K562 (cell line): ENCODE measurements at regions not wholly inside any gene's neighbourhood (a gene's known extent, or its start where the extent isn't known, plus 50 kb on each side); places are given as distances from the start of the nearest gene placed in this dataset.

Experiments
- ATAC-seq: fragments of 200-7000 bp; cut with Tn5 transposase; 3 replicates; pipeline ENCODE4 v1.9.1; 2020; ENCODE audit warnings: moderate library complexity
- BruUV-seq: library from RNA; stranded (reverse); fragments of 400-500 nt; replicated peaks from 2 replicates; lab custom pipeline; 2021; lab: Mats Ljungman, UMichigan
- CTCF ChIA-PET: fragments of 300-600 bp; formaldehyde crosslinking; extraction: SDS; loops from one replicate; lab custom pipeline; 2021; ENCODE audit warnings: low intra/inter-chr PET ratio; lab: Yijun Ruan, JAX
- POLR2A ChIA-PET: fragments of 300-600, 350-650 bp; sonication (Branson Sonifier 250); formaldehyde crosslinking; extraction: SDS; loops from one replicate; lab custom pipeline; 2021; ENCODE audit warnings: antibody characterized with exemption, inconsistent platforms; lab: Yijun Ruan, JAX
- DNase-seq, 4 experiments: peaks; one replicate each; pipeline versions ENCODE4 v3.0.0 to v3.0.0-alpha.2; 2011 to 2018; ENCODE audit warnings: low spot score in 3 of 4, mixed read lengths in 3 of 4; ENCODE audit errors: extremely low read depth in 1 of 4
- FAIRE-seq: peaks from 2 replicates; lab custom pipeline; 2011; peaks lifted over from hg19 to GRCh38; lab: Jason Lieb, UNC
- H2AFZ ChIP-seq: 2 replicates; pipeline ENCODE4 v1.6.0; 2011; ENCODE audit warnings: low read depth, low read length, control low read depth, inconsistent platforms
- H3K27ac ChIP-seq: fragments of 200-600 bp; 3 replicates; pipeline ENCODE4 v1.8.0; 2011; ENCODE audit warnings: low read depth, mild to moderate bottlenecking, control low read depth, inconsistent platforms, low read length, moderate library complexity, mixed read lengths; ENCODE audit errors: extremely low read depth
- H3K27me3 ChIP-seq, 2 experiments: fragments of 300-600 bp in 1 of 2; 2 replicates in 1 of 2; 3 replicates in 1 of 2; pipeline versions ENCODE4 v1.6.0 to v1.8.0; 2011; ENCODE audit warnings: inconsistent platforms in 2 of 2, low read length in 2 of 2, mild to moderate bottlenecking in 1 of 2, mixed read lengths in 1 of 2, moderate library complexity in 1 of 2; ENCODE audit not compliant: control insufficient read depth in 2 of 2, insufficient read depth in 2 of 2
- H3K36me3 ChIP-seq: fragments of 300-600 bp; 3 replicates; pipeline ENCODE4 v1.8.0; 2011; ENCODE audit warnings: mild to moderate bottlenecking, low read length, inconsistent platforms; ENCODE audit not compliant: control insufficient read depth, insufficient read depth
- H3K4me1 ChIP-seq, 2 experiments: fragments of 200-600 bp in 1 of 2; replicated peaks in 1 of 2; 2 replicates in 1 of 2; 3 replicates in 1 of 2; pipeline versions ENCODE4 v1.5.1 to v1.8.0; 2011; ENCODE audit warnings: inconsistent platforms in 2 of 2, low read length in 2 of 2, mild to moderate bottlenecking in 1 of 2, mixed read lengths in 1 of 2, moderate library complexity in 1 of 2; ENCODE audit not compliant: control insufficient read depth in 2 of 2, insufficient read depth in 2 of 2
- H3K4me2 ChIP-seq: 2 replicates; pipeline ENCODE4 v1.6.1; 2011; ENCODE audit warnings: low read length, control low read depth, inconsistent platforms, mixed read lengths; ENCODE audit not compliant: insufficient read depth
- H3K4me3 ChIP-seq: fragments of 200-600 bp; sonication (generic), shearing (Covaris generic); 2 replicates; pipeline ENCODE4 v1.5.1; 2016; ENCODE audit warnings: control low read depth, inconsistent platforms
- H3K79me2 ChIP-seq: fragments of 200-600 bp; 3 replicates; pipeline ENCODE4 v1.8.0; 2011; ENCODE audit warnings: low read length, inconsistent platforms; ENCODE audit not compliant: control insufficient read depth, insufficient read depth
- H3K9ac ChIP-seq, 2 experiments: 2 replicates each; pipeline versions ENCODE4 v1.6.0 to v1.6.1; 2011; ENCODE audit warnings: low read depth in 2 of 2, low read length in 2 of 2, control low read depth in 1 of 2, inconsistent platforms in 1 of 2, mild to moderate bottlenecking in 1 of 2, mixed read lengths in 1 of 2; ENCODE audit not compliant: insufficient read depth in 1 of 2
- H3K9me1 ChIP-seq: one replicate; pipeline ENCODE4 v1.6.0; 2011; ENCODE audit warnings: inconsistent platforms, mild to moderate bottlenecking, low read length, moderate library complexity; ENCODE audit not compliant: control insufficient read depth, insufficient read depth
- H3K9me3 ChIP-seq: replicated peaks from 2 replicates; pipeline ENCODE4 v1.5.1; 2011; ENCODE audit warnings: low read depth, low read length, inconsistent platforms; ENCODE audit not compliant: control insufficient read depth, insufficient read depth
- H4K20me1 ChIP-seq: replicated peaks from 2 replicates; pipeline ENCODE4 v1.6.1; 2011; ENCODE audit warnings: low read length, inconsistent platforms, mixed read lengths; ENCODE audit not compliant: control insufficient read depth, insufficient read depth
- HDAC3 ChIP-seq: fragments of 450-650 bp; IDR thresholded peaks from 2 replicates; pipeline ENCODE4 v1.6.1; 2018; ENCODE audit warnings: borderline replicate concordance, mild to moderate bottlenecking, moderate library complexity; ENCODE audit not compliant: partially characterized antibody
- MCM5 ChIP-seq: fragments of 450-650 bp; IDR thresholded peaks from 2 replicates; pipeline ENCODE4 v1.6.1; 2016; ENCODE audit warnings: low read depth
- MTA3 ChIP-seq: fragments of 450-650 bp; formaldehyde crosslinking; IDR thresholded peaks from 2 replicates; pipeline ENCODE4 v1.6.1; 2017; ENCODE audit warnings: mild to moderate bottlenecking, borderline replicate concordance
- RB1 ChIP-seq: fragments of 450-650 bp; IDR thresholded peaks from 2 replicates; pipeline ENCODE4 v1.6.1; 2017; ENCODE audit warnings: low read depth, mild to moderate bottlenecking
- RFX5 ChIP-seq: IDR thresholded peaks from 2 replicates; pipeline ENCODE4 v1.6.1; 2011; ENCODE audit warnings: low read depth, mild to moderate bottlenecking, improper control_type of control experiment, low read length
- ZNF263 ChIP-seq: sonication (generic); formaldehyde crosslinking; IDR thresholded peaks from 2 replicates; pipeline ENCODE4 v1.8.0; 2022; ENCODE audit warnings: mild to moderate bottlenecking, missing genetic modification reagents, borderline replicate concordance
- ZNF444 ChIP-seq: fragments of 250-450 bp; sonication (Bioruptor Pico); IDR thresholded peaks from 2 replicates; pipeline ENCODE4 v1.4.0; 2020; ENCODE audit warnings: mild to moderate bottlenecking, moderate library complexity
- WGBS: fragments of 100-300 bp; shearing (Covaris generic); methylation state at CpG from one replicate; pipeline ENCODE4 v1.1.6; 2016; ENCODE audit warnings: low coverage, mixed read lengths; ENCODE audit not compliant: insufficient coverage; ENCODE audit errors: missing lambda C conversion rate; 5-methylcytosine and 5-hydroxymethylcytosine counted together
- in situ Hi-C: fragments of 300-500 bp; cut with MboI; formaldehyde crosslinking; loops from 4 replicates; pipeline ENCODE4 v1.15.0; 2018; ENCODE audit warnings: inconsistent platforms, mixed read lengths
- intact Hi-C: fragments of 100-400 bp; cut with micrococcal nuclease; formaldehyde crosslinking; loops from 2 replicates; pipeline ENCODE4 v1.14.2; 2022
- TF ChIP-seq, protein P1 (sequence below): fragments of 450-650 bp; formaldehyde crosslinking; IDR thresholded peaks from 2 replicates; pipeline ENCODE4 v1.4.0; 2022; ENCODE audit warnings: mild to moderate bottlenecking, moderate library complexity
- TF ChIP-seq, protein P2 (sequence below): fragments of 250-450 bp; sonication (Bioruptor Pico); IDR thresholded peaks from 2 replicates; pipeline ENCODE4 v1.9.0; 2021; ENCODE audit warnings: mild to moderate bottlenecking
- TF ChIP-seq, protein P3 (sequence below): fragments of 450-650 bp; formaldehyde crosslinking; IDR thresholded peaks from 2 replicates; pipeline ENCODE4 v1.4.0; 2020; ENCODE audit warnings: mild to moderate bottlenecking, moderate library complexity
- TF ChIP-seq, protein P4 (sequence below): fragments of 450-650 bp; IDR thresholded peaks from 2 replicates; pipeline ENCODE4 v1.7.0; 2016; ENCODE audit warnings: borderline replicate concordance
- TF ChIP-seq, protein P5 (sequence below): fragments of 250-450 bp; sonication (Bioruptor Pico); IDR thresholded peaks from 2 replicates; pipeline ENCODE4 v1.4.0; 2020

DNA sequence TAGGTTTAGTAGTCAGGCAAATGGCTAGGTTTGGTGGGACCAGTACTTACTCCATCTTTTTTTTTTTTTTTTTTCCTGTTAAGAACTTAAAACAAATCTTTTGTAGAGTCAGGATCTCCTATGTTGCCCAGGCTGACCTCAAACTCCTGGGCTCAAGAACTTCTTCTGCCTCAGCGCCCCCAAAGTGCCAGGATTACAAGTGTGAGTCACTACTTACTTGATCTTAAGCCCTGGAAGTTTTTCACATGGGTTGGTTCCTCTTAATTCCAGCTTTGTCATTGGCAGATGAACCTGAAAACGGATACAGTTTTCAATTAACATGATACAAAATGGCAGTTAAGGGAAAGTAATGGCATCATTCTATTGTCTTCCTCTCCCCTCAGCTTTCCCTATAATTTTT is 179.4 kb upstream of the JAG1 start (continued):
- TF ChIP-seq, protein P1, sequence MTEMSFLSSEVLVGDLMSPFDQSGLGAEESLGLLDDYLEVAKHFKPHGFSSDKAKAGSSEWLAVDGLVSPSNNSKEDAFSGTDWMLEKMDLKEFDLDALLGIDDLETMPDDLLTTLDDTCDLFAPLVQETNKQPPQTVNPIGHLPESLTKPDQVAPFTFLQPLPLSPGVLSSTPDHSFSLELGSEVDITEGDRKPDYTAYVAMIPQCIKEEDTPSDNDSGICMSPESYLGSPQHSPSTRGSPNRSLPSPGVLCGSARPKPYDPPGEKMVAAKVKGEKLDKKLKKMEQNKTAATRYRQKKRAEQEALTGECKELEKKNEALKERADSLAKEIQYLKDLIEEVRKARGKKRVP (CRISPR knock-in tag) = no peak
- TF ChIP-seq, protein P2, sequence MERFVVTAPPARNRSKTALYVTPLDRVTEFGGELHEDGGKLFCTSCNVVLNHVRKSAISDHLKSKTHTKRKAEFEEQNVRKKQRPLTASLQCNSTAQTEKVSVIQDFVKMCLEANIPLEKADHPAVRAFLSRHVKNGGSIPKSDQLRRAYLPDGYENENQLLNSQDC = no peak
- TF ChIP-seq HDAC3 (no peak), RFX5 (no peak), ZNF444 (CRISPR knock-in tag) (no peak)
- TF ChIP-seq, protein P3, sequence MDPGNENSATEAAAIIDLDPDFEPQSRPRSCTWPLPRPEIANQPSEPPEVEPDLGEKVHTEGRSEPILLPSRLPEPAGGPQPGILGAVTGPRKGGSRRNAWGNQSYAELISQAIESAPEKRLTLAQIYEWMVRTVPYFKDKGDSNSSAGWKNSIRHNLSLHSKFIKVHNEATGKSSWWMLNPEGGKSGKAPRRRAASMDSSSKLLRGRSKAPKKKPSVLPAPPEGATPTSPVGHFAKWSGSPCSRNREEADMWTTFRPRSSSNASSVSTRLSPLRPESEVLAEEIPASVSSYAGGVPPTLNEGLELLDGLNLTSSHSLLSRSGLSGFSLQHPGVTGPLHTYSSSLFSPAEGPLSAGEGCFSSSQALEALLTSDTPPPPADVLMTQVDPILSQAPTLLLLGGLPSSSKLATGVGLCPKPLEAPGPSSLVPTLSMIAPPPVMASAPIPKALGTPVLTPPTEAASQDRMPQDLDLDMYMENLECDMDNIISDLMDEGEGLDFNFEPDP (CRISPR knock-in tag) = no peak
- TF ChIP-seq, protein P4, sequence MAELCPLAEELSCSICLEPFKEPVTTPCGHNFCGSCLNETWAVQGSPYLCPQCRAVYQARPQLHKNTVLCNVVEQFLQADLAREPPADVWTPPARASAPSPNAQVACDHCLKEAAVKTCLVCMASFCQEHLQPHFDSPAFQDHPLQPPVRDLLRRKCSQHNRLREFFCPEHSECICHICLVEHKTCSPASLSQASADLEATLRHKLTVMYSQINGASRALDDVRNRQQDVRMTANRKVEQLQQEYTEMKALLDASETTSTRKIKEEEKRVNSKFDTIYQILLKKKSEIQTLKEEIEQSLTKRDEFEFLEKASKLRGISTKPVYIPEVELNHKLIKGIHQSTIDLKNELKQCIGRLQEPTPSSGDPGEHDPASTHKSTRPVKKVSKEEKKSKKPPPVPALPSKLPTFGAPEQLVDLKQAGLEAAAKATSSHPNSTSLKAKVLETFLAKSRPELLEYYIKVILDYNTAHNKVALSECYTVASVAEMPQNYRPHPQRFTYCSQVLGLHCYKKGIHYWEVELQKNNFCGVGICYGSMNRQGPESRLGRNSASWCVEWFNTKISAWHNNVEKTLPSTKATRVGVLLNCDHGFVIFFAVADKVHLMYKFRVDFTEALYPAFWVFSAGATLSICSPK = no peak

DNA sequence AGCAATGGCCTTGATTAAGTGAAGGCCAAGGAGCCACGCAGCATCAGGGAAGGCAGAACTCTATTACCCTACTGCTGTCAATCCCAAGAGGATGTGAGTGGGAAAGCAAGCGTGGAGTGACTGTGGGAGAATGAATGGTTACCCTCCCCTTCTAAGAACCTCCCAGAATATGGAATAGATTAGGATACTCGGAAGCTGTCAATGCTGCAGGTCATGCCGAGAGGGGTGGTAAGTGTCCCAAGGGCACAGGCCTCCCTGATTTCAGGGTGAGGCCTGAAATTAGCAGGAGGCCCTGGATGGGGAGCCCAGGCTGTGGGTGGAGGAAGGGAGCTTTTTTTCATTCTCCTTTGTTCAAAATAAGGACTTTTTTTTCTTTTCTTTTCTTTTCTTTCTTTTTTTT is 179.9 kb upstream of the JAG1 start:
- Histone ChIP-seq H3K4me1 (no peaks in the 10 kb centered on the region), H3K9me3 (no peaks in the 10 kb centered on the region), H2AFZ (no peak overlapping the region), H3K27me3 (no peaks in the 10 kb centered on the region), H3K4me2 (no peak overlapping the region), H4K20me1 (no peaks in the 10 kb centered on the region), H3K36me3 (no peaks in the 10 kb centered on the region), H3K9me1 (no peaks in the 10 kb centered on the region), H3K79me2 (no peaks in the 10 kb centered on the region), H3K9ac (no peak overlapping the region), H3K27ac (no peak overlapping the region), H3K4me3 (no peak overlapping the region)
- ATAC-seq (no peak), FAIRE-seq (no peak), DNase-seq (no peak)
- BruUV-seq = no TSS peak
- ChIA-PET CTCF (no interaction called here), POLR2A (no interaction called here)
- 0% methylated on average over 4 of the region's 4 CpGs for WGBS
- in situ Hi-C loops = no loop called here
- intact Hi-C loops = no loop called here
- no peak for TF ChIP-seq MCM5
- TF ChIP-seq MTA3 = no peak
- TF ChIP-seq ZNF263 = no peak
- TF ChIP-seq, protein P5, sequence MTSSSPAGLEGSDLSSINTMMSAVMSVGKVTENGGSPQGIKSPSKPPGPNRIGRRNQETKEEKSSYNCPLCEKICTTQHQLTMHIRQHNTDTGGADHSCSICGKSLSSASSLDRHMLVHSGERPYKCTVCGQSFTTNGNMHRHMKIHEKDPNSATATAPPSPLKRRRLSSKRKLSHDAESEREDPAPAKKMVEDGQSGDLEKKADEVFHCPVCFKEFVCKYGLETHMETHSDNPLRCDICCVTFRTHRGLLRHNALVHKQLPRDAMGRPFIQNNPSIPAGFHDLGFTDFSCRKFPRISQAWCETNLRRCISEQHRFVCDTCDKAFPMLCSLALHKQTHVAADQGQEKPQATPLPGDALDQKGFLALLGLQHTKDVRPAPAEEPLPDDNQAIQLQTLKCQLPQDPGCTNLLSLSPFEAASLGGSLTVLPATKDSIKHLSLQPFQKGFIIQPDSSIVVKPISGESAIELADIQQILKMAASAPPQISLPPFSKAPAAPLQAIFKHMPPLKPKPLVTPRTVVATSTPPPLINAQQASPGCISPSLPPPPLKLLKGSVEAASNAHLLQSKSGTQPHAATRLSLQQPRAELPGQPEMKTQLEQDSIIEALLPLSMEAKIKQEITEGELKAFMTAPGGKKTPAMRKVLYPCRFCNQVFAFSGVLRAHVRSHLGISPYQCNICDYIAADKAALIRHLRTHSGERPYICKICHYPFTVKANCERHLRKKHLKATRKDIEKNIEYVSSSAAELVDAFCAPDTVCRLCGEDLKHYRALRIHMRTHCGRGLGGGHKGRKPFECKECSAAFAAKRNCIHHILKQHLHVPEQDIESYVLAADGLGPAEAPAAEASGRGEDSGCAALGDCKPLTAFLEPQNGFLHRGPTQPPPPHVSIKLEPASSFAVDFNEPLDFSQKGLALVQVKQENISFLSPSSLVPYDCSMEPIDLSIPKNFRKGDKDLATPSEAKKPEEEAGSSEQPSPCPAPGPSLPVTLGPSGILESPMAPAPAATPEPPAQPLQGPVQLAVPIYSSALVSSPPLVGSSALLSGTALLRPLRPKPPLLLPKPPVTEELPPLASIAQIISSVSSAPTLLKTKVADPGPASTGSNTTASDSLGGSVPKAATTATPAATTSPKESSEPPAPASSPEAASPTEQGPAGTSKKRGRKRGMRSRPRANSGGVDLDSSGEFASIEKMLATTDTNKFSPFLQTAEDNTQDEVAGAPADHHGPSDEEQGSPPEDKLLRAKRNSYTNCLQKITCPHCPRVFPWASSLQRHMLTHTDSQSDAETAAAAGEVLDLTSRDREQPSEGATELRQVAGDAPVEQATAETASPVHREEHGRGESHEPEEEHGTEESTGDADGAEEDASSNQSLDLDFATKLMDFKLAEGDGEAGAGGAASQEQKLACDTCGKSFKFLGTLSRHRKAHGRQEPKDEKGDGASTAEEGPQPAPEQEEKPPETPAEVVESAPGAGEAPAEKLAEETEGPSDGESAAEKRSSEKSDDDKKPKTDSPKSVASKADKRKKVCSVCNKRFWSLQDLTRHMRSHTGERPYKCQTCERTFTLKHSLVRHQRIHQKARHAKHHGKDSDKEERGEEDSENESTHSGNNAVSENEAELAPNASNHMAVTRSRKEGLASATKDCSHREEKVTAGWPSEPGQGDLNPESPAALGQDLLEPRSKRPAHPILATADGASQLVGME (CRISPR knock-in tag) = no peak
- no peak for TF ChIP-seq RB1
